Lung (tissue), 11 donors: ENCODE measurements at regions not wholly inside any gene's neighbourhood (a gene's known extent, or its start where the extent isn't known, plus 50 kb on each side); places are given as distances from the start of the nearest gene placed in this dataset.
A peak's percentile ranks its signal among the peaks of the same experiment; 100 is the strongest.

Source experiments
- ATAC-seq: fragments of 200-7000 bp; cut with Tn5 transposase; one replicate; pipeline ENCODE4 v1.9.1; 2020; ENCODE audit warnings: moderate number of reproducible peaks; ENCODE audit not compliant: insufficient read depth, low FRiP score
- DNase-seq, 3 donors: peaks; one replicate each; pipeline ENCODE4 v3.0.0-alpha.2; 2013 to 2017
- H3K27ac ChIP-seq, 2 donors: one replicate each; pipeline ENCODE4 v1.5.1; 2013; ENCODE audit warnings: mild to moderate bottlenecking in 2 of 2, moderate library complexity in 2 of 2, control low read depth in 1 of 2, inconsistent platforms in 1 of 2, low read depth in 1 of 2, low read length in 1 of 2
- H3K27me3 ChIP-seq, 3 donors: one replicate each; pipeline ENCODE4 v1.5.1; 2013; ENCODE audit warnings: low read length in 2 of 3; ENCODE audit not compliant: control insufficient read depth in 3 of 3, insufficient read depth in 3 of 3
- H3K36me3 ChIP-seq, 4 donors: one replicate each; pipeline ENCODE4 v1.5.1; 2013; ENCODE audit warnings: low read length in 4 of 4, mild to moderate bottlenecking in 1 of 4, moderate library complexity in 1 of 4; ENCODE audit not compliant: control insufficient read depth in 4 of 4, insufficient read depth in 4 of 4
- H3K4me1 ChIP-seq, 5 donors: one replicate each; pipeline ENCODE4 v1.5.1; 2013; ENCODE audit warnings: low read length in 5 of 5, mild to moderate bottlenecking in 2 of 5, moderate library complexity in 1 of 5; ENCODE audit not compliant: control insufficient read depth in 5 of 5, insufficient read depth in 5 of 5
- H3K4me3 ChIP-seq: one replicate; pipeline ENCODE4 v1.5.1; 2013; ENCODE audit warnings: mild to moderate bottlenecking, control low read depth, moderate library complexity
- H3K9ac ChIP-seq, 2 donors: one replicate each; pipeline ENCODE4 v1.5.1; 2013; ENCODE audit warnings: low read length in 2 of 2, control low read depth in 1 of 2; ENCODE audit not compliant: insufficient read depth in 1 of 2
- H3K9me3 ChIP-seq, 4 donors: one replicate each; pipeline ENCODE4 v1.5.1; 2013; ENCODE audit warnings: low read length in 3 of 4, mild to moderate bottlenecking in 1 of 4, moderate library complexity in 1 of 4; ENCODE audit not compliant: control insufficient read depth in 4 of 4, insufficient read depth in 3 of 4
- CTCF ChIP-seq: IDR thresholded peaks from 2 replicates; pipeline ENCODE4 v1.5.1; 2012; ENCODE audit warnings: mild to moderate bottlenecking; ENCODE audit errors: control extremely low read depth, extremely low read depth
- WGBS, 2 donors: extraction: QIAGEN DNeasy Blood & Tissue Kit; methylation state at CpG; one replicate each; pipeline ENCODE4 v1.1.7; 2013; 5-methylcytosine and 5-hydroxymethylcytosine counted together
- donor health status: control.
- donor health status: control.
- donor health status: Bipolar disorder and iron deficiency.
- donor health status: healthy.
- donor health status: DM: yes; HTN: yes; CAD: no.

DNA sequence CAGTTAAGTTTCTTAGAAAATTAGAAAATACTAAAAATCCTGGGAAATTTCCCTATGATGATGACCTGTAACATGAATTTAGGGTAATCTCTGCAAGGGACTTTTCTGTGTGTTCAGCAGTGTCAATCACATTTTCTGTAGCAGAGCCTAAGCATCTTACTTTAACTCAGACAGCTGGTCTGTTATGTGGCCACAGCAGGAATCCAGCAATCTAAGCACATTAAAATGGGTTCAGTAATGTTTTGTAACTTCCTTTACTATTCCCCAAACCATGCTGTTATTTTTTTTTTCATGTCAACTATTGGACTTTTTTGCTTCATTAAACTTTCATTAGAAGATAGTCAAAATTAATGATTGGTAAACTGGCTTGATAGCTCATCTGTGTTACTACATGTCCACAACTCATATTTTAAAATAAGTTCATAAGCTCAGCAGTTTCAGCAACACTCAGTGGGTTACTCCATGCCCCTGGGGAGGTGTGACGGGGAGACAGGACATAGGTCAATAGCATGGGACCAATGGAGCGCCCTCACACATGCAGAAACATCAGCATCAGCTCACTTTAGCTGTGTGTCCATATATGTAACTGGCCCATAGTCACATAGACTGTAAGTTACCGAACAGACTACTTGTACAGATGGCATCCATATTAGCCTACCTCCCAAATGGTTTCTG is 168.0 kb upstream of the PACRGL start:
- TF ChIP-seq CTCF, result no peak
- DNase-seq (peak; percentile 81 to 91 (median 85)), ATAC-seq (no peak)
- no peak overlapping the region for H3K9ac ChIP-seq
- WGBS, 2 donors, result 84 to 88% methylated on average over 3 of the region's 3 CpGs
- H3K36me3 ChIP-seq, result peaks cover 0 to 50% (median 13%) of the 10 kb centered on the region in 4 donors
- peaks cover 0 to 54% (median 4%) of the 10 kb centered on the region in 5 donors for H3K4me1 ChIP-seq
- H3K27ac ChIP-seq, result no peak overlapping the region
- no peaks in the 10 kb centered on the region for H3K9me3 ChIP-seq
- H3K27me3 ChIP-seq, result no peaks in the 10 kb centered on the region
- H3K4me3 ChIP-seq, result no peak overlapping the region

- ATAC-seq (no peak), DNase-seq (peak in 2 of 3 donors; percentile 80 to 89)
- Histone ChIP-seq H3K9ac (no peak overlapping the region), H3K9me3 (no peaks in the 10 kb centered on the region), H3K27ac (no peak overlapping the region), H3K27me3 (no peaks in the 10 kb centered on the region), H3K36me3 (peaks cover 0 to 45% (median 12%) of the 10 kb centered on the region in 4 donors), H3K4me3 (no peak overlapping the region), H3K4me1 (peaks cover 0 to 49% (median 4%) of the 10 kb centered on the region in 5 donors)
- TF ChIP-seq CTCF, result no peak
- WGBS, 2 donors, result 85 to 87% methylated on average over 5 of the region's 5 CpGs
Measured at GRCh38 chr4:20532871-20533870, 167.1 kb upstream of the PACRGL start.

DNA sequence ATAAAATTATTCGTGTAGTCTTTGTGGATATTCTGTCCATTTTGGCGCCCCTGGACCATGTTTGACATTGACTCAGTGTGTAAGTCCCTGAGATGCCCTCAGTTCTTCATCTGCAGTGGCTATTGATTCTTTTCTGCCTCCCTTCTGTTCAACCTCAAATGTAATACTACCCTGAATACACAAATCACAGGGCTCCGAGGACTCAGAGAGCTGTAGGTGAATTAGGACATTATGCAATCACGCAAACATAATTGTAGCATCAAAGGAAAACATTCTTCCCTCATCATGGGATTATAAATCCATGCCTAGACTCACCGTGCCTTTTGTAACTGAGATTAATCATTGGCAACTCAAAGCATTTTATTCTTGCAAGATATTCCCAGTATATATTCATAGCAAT is 161.4 kb upstream of the PACRGL start:
- 60 to 75% methylated on average over 5 of the region's 5 CpGs for WGBS, 2 donors
- no peaks in the 10 kb centered on the region for H3K9me3 ChIP-seq
- no peak for DNase-seq
- ATAC-seq, result no peak
- no peak for TF ChIP-seq CTCF
- H3K9ac ChIP-seq, result no peak overlapping the region
- no peaks in the 10 kb centered on the region for H3K27me3 ChIP-seq
- H3K4me1 ChIP-seq, result peaks cover 0 to 1% (median 0%) of the 10 kb centered on the region in 5 donors
- peaks cover 0 to 57% (median 14%) of the 10 kb centered on the region in 4 donors for H3K36me3 ChIP-seq
- H3K4me3 ChIP-seq, result no peak overlapping the region
- no peak overlapping the region for H3K27ac ChIP-seq
